AG09309 (cell line): ENCODE measurements at regions not wholly inside any gene's neighbourhood (a gene's known extent, or its start where the extent isn't known, plus 50 kb on each side); places are given as distances from the start of the nearest gene placed in this dataset.

Experiments used
- DNase-seq: peaks from one replicate; pipeline ENCODE4 v3.0.0-alpha.2; 2010; ENCODE audit warnings: low read depth
- H3K4me3 ChIP-seq: 2 replicates; pipeline ENCODE4 v1.5.1; 2011; ENCODE audit warnings: mild to moderate bottlenecking, low read depth, low read length, moderate library complexity; ENCODE audit not compliant: control insufficient read depth
- TF ChIP-seq, protein P1 (sequence below): IDR thresholded peaks from 2 replicates; pipeline ENCODE4 v1.5.1; 2011; ENCODE audit warnings: mild to moderate bottlenecking, low read depth, low read length, inconsistent platforms; ENCODE audit not compliant: insufficient read depth, control insufficient read depth; ENCODE audit errors: missing control alignments

GRCh38 chr2:67216103-67216502 lies 181.0 kb upstream of the ETAA1 start:
- H3K4me3 ChIP-seq, result no peak overlapping the region
- no peak for DNase-seq
- TF ChIP-seq, protein P1, sequence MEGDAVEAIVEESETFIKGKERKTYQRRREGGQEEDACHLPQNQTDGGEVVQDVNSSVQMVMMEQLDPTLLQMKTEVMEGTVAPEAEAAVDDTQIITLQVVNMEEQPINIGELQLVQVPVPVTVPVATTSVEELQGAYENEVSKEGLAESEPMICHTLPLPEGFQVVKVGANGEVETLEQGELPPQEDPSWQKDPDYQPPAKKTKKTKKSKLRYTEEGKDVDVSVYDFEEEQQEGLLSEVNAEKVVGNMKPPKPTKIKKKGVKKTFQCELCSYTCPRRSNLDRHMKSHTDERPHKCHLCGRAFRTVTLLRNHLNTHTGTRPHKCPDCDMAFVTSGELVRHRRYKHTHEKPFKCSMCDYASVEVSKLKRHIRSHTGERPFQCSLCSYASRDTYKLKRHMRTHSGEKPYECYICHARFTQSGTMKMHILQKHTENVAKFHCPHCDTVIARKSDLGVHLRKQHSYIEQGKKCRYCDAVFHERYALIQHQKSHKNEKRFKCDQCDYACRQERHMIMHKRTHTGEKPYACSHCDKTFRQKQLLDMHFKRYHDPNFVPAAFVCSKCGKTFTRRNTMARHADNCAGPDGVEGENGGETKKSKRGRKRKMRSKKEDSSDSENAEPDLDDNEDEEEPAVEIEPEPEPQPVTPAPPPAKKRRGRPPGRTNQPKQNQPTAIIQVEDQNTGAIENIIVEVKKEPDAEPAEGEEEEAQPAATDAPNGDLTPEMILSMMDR, result no peak

GRCh38 chr2:67216881-67217280 lies 180.3 kb upstream of the ETAA1 start:
- no peak overlapping the region for H3K4me3 ChIP-seq
- TF ChIP-seq, protein P1, result no peak
- no peak for DNase-seq

DNA sequence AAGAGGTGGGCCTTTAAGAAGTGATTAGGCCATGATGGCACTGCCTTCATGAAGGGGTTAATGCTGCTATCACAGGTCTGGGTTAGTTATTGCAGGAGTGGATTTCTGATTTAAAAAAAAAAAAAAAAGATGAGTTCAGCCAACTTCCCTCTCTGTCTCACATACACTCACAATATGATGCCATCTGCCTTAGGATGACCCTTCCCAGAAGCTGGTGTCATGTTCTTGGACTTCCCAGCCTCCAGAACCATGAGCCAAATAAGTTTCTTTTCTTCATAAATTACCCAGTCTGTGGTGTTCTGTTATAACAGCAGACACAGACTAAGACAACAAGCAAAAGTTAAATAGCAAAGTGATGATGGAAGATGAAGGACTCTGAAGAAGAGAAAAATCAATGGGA lies 179.7 kb upstream of the ETAA1 start:
- H3K4me3 ChIP-seq, result no peak overlapping the region
- TF ChIP-seq, protein P1, result no peak
- no peak for DNase-seq

DNA sequence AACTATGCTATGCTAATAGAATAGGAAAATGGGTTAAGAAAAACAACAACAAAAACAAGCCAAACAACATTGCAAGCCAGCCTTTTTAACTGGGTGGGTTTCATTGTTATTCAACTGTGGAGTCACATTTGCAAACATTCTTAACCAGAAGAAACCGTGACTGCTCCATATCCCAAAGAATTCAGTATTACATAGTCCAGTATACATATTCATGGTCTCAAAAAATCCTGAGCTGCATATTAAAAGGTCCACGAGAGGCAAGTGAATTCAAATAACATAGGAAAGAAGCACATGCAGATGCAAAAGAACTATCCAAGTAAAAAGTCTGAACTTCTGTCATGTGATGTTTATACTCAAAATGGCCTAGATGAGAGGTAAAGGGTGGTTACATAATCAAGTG lies 179.1 kb upstream of the ETAA1 start:
- TF ChIP-seq, protein P1, result no peak
- DNase-seq, result no peak
- no peak overlapping the region for H3K4me3 ChIP-seq

- DNase-seq, result no peak
- H3K4me3 ChIP-seq, result no peak overlapping the region
- TF ChIP-seq, protein P1, result no peak
Measured at GRCh38 chr2:67219651-67220050, 177.5 kb upstream of the ETAA1 start.

DNA sequence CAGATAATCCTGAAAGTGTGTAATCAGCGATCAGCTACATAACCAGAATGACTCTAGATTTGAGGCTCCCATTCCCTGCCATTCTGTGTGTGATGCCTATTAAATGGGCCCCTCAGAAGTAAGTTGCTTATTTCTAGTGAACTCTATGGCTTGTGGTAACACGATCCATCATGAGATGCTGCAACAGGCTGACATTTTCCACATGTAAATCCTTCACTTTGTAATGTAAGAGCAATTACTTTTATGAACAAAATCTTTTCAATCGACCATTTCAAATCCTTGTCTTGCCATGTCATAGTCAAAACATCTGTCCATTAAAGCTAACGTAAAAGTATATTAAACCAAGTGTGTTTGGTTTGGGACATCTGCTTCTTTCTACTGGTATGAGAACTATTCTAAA lies 175.9 kb upstream of the ETAA1 start:
- TF ChIP-seq, protein P1, result no peak
- peak; percentile 5 for DNase-seq

More for the DNA sequence above, 175.9 kb upstream of the ETAA1 start:
- no peak overlapping the region for H3K4me3 ChIP-seq
